Suprapubic skin (tissue), 4 donors: ENCODE measurements at regions not wholly inside any gene's neighbourhood (a gene's known extent, or its start where the extent isn't known, plus 50 kb on each side); places are given as distances from the start of the nearest gene placed in this dataset.

Experiments used
- POLR2A ChIP-seq, 2 donors: fragments of 450-650 bp; IDR thresholded peaks; one replicate each; pipeline ENCODE4 v1.6.1; 2017; ENCODE audit warnings: antibody characterized with exemption in 2 of 2, mild to moderate bottlenecking in 2 of 2, moderate library complexity in 2 of 2
- POLR2AphosphoS5 ChIP-seq, 3 donors: sonication (generic); formaldehyde crosslinking; IDR thresholded peaks; one replicate each; pipeline ENCODE4 v1.6.1; 2017; ENCODE audit warnings: antibody characterized with exemption in 3 of 3
- TF ChIP-seq, protein P1 (sequence below), 2 donors: fragments of 200-600 bp in 1 of 2; fragments of 450-650 bp in 1 of 2; sonication (generic) in 1 of 2; IDR thresholded peaks; one replicate each; pipeline ENCODE4 v1.5.1; 2016 to 2019; ENCODE audit warnings: antibody characterized with exemption in 2 of 2, mild to moderate bottlenecking in 1 of 2, moderate library complexity in 1 of 2

DNA sequence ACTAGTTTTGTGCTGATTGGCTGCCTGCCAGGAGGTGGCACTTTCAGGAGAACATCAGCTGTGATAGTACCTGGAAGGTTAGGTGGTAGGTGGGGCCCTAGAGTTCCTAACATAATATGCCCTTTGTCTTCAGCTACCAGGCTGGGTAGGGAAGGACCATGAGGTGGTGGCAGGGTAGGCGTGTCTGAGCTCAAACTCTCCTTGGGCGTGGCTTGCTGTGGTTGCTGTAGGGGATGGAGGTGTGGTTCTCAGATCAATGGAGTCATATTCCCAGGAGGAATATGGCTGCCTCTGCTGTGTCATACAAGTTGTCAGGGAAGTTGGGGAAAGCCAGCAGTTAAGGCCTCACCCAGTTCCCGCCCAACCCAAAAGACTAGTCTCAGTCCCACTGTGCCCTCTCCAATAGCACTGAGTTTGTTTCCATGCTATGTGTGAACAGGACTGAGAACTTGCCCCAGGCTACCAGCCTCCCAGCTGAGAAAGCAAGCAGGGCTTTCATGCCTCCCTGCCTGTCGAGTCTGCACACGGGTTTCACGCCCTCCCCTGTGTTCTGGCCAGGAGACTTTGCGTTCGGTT is 107.7 kb downstream of the CHCHD4 start:
- TF ChIP-seq, protein P1, sequence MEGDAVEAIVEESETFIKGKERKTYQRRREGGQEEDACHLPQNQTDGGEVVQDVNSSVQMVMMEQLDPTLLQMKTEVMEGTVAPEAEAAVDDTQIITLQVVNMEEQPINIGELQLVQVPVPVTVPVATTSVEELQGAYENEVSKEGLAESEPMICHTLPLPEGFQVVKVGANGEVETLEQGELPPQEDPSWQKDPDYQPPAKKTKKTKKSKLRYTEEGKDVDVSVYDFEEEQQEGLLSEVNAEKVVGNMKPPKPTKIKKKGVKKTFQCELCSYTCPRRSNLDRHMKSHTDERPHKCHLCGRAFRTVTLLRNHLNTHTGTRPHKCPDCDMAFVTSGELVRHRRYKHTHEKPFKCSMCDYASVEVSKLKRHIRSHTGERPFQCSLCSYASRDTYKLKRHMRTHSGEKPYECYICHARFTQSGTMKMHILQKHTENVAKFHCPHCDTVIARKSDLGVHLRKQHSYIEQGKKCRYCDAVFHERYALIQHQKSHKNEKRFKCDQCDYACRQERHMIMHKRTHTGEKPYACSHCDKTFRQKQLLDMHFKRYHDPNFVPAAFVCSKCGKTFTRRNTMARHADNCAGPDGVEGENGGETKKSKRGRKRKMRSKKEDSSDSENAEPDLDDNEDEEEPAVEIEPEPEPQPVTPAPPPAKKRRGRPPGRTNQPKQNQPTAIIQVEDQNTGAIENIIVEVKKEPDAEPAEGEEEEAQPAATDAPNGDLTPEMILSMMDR (IDR thresholded peaks at IDR 0.05) = no peak
- TF ChIP-seq POLR2AphosphoS5 (IDR thresholded peaks at IDR 0.05) (no peak), POLR2A (IDR thresholded peaks at IDR 0.05) (no peak)
